ENCODE measurements at regions not wholly inside any gene's neighbourhood (a gene's known extent, or its start where the extent isn't known, plus 50 kb on each side); places are given as distances from the start of the nearest gene placed in this dataset.

DNA sequence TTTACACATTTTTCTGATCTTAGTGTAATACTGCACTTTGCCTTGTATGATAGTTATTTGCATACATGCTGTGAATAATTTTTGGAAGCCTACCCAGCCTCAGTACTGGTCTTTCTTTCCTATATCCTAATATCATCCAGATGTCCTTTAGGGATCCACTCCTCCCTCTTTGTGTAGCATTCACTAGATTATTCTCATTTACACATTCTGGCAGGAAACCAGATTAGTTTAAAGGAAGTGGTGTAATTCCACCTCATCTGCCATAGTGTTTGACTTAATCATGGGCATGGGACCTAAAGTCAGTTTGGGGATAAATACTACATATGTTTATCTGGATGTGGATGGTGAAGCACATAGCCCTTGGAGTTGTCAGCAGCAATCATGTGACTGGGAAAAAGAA lies 444.9 kb upstream of the MAP2 start:
- H3K9me3 ChIP-seq (ENCODE audit: control insufficient read depth, insufficient read depth, low read depth, low read length): no peaks in the 10 kb centered on the region; the same call in 1 of the 2 replicates
- in situ Hi-C loops (cut with HindIII; ENCODE audit: low pct_unique_long_range_greater_than_20kb, low sequenced_read_pairs) (no loop called here), intact Hi-C loops (cut with micrococcal nuclease; ENCODE audit: unreplicated experiment) (no loop called here)
- H3K27me3 ChIP-seq (ENCODE audit: control insufficient read depth, insufficient read depth, low read length): no peaks in the 10 kb centered on the region
- H3K4me3 ChIP-seq (ENCODE audit: low read depth in 2 of 2, low read length in 2 of 2): no peak overlapping the region
- ATAC-seq (no peak), DNase-seq (ENCODE audit: low read depth, low spot score) (no peak)
- CTCF ChIA-PET: no interaction called here
- H3K4me1 ChIP-seq (ENCODE audit: control insufficient read depth, insufficient read depth, low read length): no peaks in the 10 kb centered on the region
- H3K36me3 ChIP-seq (ENCODE audit: control insufficient read depth, insufficient read depth, low read length): no peaks in the 10 kb centered on the region
- POLR2A ChIA-PET: no interaction called here
- TF ChIP-seq POLR2AphosphoS5 (IDR thresholded peaks at IDR 0.05; ENCODE audit: low read depth, low read length): no peak
- TF ChIP-seq, protein P1, sequence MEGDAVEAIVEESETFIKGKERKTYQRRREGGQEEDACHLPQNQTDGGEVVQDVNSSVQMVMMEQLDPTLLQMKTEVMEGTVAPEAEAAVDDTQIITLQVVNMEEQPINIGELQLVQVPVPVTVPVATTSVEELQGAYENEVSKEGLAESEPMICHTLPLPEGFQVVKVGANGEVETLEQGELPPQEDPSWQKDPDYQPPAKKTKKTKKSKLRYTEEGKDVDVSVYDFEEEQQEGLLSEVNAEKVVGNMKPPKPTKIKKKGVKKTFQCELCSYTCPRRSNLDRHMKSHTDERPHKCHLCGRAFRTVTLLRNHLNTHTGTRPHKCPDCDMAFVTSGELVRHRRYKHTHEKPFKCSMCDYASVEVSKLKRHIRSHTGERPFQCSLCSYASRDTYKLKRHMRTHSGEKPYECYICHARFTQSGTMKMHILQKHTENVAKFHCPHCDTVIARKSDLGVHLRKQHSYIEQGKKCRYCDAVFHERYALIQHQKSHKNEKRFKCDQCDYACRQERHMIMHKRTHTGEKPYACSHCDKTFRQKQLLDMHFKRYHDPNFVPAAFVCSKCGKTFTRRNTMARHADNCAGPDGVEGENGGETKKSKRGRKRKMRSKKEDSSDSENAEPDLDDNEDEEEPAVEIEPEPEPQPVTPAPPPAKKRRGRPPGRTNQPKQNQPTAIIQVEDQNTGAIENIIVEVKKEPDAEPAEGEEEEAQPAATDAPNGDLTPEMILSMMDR (IDR thresholded peaks at IDR 0.05): no peak
- no peak overlapping the region for H3K27ac ChIP-seq (ENCODE audit: low read length)
- no TSS peak for BruUV-seq (replicated peaks)

DNA sequence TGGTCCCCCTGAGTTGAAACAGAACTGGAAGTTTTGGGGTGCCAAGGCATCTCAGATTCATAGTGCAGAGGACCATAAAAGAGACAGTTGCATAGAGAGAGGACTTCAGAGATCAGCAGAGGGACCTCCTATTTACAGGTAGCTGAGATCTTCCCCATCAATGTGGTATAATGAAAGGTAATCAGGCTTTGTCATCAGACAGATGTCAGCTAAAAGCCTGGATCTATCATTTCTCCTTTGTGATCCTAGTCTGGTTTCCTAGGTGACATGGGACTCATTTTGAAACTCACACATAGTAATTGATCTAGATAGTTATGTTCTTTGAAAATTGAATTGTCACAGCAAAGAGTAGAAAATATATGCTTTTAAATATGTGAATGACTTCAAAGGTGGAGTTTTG lies 443.5 kb upstream of the MAP2 start:
- CTCF ChIA-PET: no interaction called here
- H3K4me3 ChIP-seq (ENCODE audit: low read depth in 2 of 2, low read length in 2 of 2): no peak overlapping the region
- TF ChIP-seq SIN3A (IDR thresholded peaks at IDR 0.05; ENCODE audit: borderline replicate concordance, insufficient read depth, low read depth, low read length) (no peak), POLR2AphosphoS5 (IDR thresholded peaks at IDR 0.05; ENCODE audit: low read depth, low read length) (no peak), TCF7L2 (IDR thresholded peaks at IDR 0.05; ENCODE audit: low read depth, low read length) (no peak)
- TF ChIP-seq, protein P2, sequence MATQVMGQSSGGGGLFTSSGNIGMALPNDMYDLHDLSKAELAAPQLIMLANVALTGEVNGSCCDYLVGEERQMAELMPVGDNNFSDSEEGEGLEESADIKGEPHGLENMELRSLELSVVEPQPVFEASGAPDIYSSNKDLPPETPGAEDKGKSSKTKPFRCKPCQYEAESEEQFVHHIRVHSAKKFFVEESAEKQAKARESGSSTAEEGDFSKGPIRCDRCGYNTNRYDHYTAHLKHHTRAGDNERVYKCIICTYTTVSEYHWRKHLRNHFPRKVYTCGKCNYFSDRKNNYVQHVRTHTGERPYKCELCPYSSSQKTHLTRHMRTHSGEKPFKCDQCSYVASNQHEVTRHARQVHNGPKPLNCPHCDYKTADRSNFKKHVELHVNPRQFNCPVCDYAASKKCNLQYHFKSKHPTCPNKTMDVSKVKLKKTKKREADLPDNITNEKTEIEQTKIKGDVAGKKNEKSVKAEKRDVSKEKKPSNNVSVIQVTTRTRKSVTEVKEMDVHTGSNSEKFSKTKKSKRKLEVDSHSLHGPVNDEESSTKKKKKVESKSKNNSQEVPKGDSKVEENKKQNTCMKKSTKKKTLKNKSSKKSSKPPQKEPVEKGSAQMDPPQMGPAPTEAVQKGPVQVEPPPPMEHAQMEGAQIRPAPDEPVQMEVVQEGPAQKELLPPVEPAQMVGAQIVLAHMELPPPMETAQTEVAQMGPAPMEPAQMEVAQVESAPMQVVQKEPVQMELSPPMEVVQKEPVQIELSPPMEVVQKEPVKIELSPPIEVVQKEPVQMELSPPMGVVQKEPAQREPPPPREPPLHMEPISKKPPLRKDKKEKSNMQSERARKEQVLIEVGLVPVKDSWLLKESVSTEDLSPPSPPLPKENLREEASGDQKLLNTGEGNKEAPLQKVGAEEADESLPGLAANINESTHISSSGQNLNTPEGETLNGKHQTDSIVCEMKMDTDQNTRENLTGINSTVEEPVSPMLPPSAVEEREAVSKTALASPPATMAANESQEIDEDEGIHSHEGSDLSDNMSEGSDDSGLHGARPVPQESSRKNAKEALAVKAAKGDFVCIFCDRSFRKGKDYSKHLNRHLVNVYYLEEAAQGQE (IDR thresholded peaks at IDR 0.05; ENCODE audit: insufficient read depth in 1 of 2, low read depth in 2 of 2, low read length in 1 of 2): no peak
- TF ChIP-seq, protein P1 (IDR thresholded peaks at IDR 0.05): no peak
- no peaks in the 10 kb centered on the region for H3K4me1 ChIP-seq (ENCODE audit: control insufficient read depth, insufficient read depth, low read length)
- in situ Hi-C loops (cut with HindIII; ENCODE audit: low pct_unique_long_range_greater_than_20kb, low sequenced_read_pairs): no loop called here
- no peak for DNase-seq (ENCODE audit: low read depth, low spot score)
- POLR2A ChIA-PET: no interaction called here
- H3K27me3 ChIP-seq (ENCODE audit: control insufficient read depth, insufficient read depth, low read length): no peaks in the 10 kb centered on the region
- H3K9me3 ChIP-seq (ENCODE audit: control insufficient read depth, insufficient read depth, low read depth, low read length): no peaks in the 10 kb centered on the region; the same call in 1 of the 2 replicates
- intact Hi-C loops (cut with micrococcal nuclease; ENCODE audit: unreplicated experiment): no loop called here
- H3K27ac ChIP-seq (ENCODE audit: low read length): no peak overlapping the region
- no peak for ATAC-seq
- no peaks in the 10 kb centered on the region for H3K36me3 ChIP-seq (ENCODE audit: control insufficient read depth, insufficient read depth, low read length)
- BruUV-seq (replicated peaks): no TSS peak

DNA sequence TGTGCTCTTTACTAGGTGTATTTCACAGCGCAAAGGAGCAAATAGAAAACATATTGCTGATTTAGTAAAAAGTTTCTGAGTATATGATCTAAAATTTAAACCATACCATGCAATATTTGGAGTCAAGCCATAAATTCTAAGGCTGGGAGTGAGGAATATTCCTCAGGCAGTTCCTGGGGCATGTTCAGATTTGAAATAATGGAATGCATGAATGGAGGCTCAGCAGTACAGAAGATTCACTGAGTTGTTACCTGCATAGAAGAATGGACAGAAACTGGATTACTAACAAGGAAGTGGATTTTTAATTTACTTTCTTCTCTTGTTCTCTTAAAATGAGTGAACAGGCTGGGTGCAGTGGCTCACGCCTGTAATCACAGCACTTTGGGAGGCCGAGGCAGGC lies 441.0 kb upstream of the MAP2 start:
- Histone ChIP-seq H3K27ac (ENCODE audit: low read length) (no peak overlapping the region), H3K4me3 (ENCODE audit: low read depth in 2 of 2, low read length in 2 of 2) (no peak overlapping the region), H3K9me3 (ENCODE audit: control insufficient read depth, insufficient read depth, low read depth, low read length) (no peaks in the 10 kb centered on the region; the same call in 1 of the 2 replicates), H3K4me1 (ENCODE audit: control insufficient read depth, insufficient read depth, low read length) (no peaks in the 10 kb centered on the region), H3K27me3 (ENCODE audit: control insufficient read depth, insufficient read depth, low read length) (no peaks in the 10 kb centered on the region), H3K36me3 (ENCODE audit: control insufficient read depth, insufficient read depth, low read length) (no peaks in the 10 kb centered on the region)
- CTCF ChIA-PET: no interaction called here
- POLR2A ChIA-PET: no interaction called here
- in situ Hi-C loops (cut with HindIII; ENCODE audit: low pct_unique_long_range_greater_than_20kb, low sequenced_read_pairs): no loop called here
- TF ChIP-seq, protein P2 (IDR thresholded peaks at IDR 0.05; ENCODE audit: insufficient read depth in 1 of 2, low read depth in 2 of 2, low read length in 1 of 2): no peak
- TF ChIP-seq, protein P1 (IDR thresholded peaks at IDR 0.05): no peak
- TF ChIP-seq POLR2AphosphoS5 (IDR thresholded peaks at IDR 0.05; ENCODE audit: low read depth, low read length): no peak
- no peak for TF ChIP-seq TCF7L2 (IDR thresholded peaks at IDR 0.05; ENCODE audit: low read depth, low read length)
- intact Hi-C loops (cut with micrococcal nuclease; ENCODE audit: unreplicated experiment): no loop called here
- no peak for DNase-seq (ENCODE audit: low read depth, low spot score)
- ATAC-seq: no peak
- no TSS peak for BruUV-seq (replicated peaks)
